HG02852 (cell line): ENCODE measurements at regions not wholly inside any gene's neighbourhood (a gene's known extent, or its start where the extent isn't known, plus 50 kb on each side); places are given as distances from the start of the nearest gene placed in this dataset.
"Not testable (repeated sequence)": the region's sequence is repeated elsewhere in the genome, so short reads cannot be mapped to it uniquely, and the experiment has no call there.

Experiments used
- ATAC-seq: cut with Tn5 transposase; IDR thresholded peaks from one replicate; pipeline ENCODE4 v1.9.1; 2021; ENCODE audit warnings: mild to moderate bottlenecking, moderate library complexity; ENCODE audit not compliant: unreplicated experiment

- no peak for ATAC-seq
Measured at GRCh38 chr4:169898095-169898494, 128.1 kb downstream of the MFAP3L start.

GRCh38 chr4:169894767-169895166, 131.4 kb downstream of the MFAP3L start:
- ATAC-seq, result not testable (repeated sequence)

GRCh38 chr4:169885893-169886292, 128.1 kb upstream of the HPF1 start:
- no peak for ATAC-seq

GRCh38 chr4:169881769-169882168, 124.0 kb upstream of the HPF1 start:
- no peak for ATAC-seq

- ATAC-seq, result no peak
Measured at GRCh38 chr4:169870507-169870906, 112.8 kb upstream of the HPF1 start.

GRCh38 chr4:169869490-169869889, 111.7 kb upstream of the HPF1 start:
- no peak for ATAC-seq

GRCh38 chr4:169861593-169861992, 103.8 kb upstream of the HPF1 start:
- no peak for ATAC-seq

GRCh38 chr4:169859366-169860216, 101.8 kb upstream of the HPF1 start:
- ATAC-seq, result no peak

- no peak for ATAC-seq
Measured at GRCh38 chr4:169854090-169854489, 96.3 kb upstream of the HPF1 start.

GRCh38 chr4:169852481-169852880, 94.7 kb upstream of the HPF1 start:
- no peak for ATAC-seq

GRCh38 chr4:169851750-169852149, 94.0 kb upstream of the HPF1 start:
- ATAC-seq, result no peak

GRCh38 chr4:169849456-169849855, 91.7 kb upstream of the HPF1 start:
- ATAC-seq, result no peak

- ATAC-seq, result no peak
Measured at GRCh38 chr4:169848018-169848417, 90.3 kb upstream of the HPF1 start.

- no peak for ATAC-seq
Measured at GRCh38 chr4:169847171-169847570, 89.4 kb upstream of the HPF1 start.

- no peak for ATAC-seq
Measured at GRCh38 chr4:169846396-169846795, 88.7 kb upstream of the HPF1 start.

GRCh38 chr4:169841776-169842175, 84.0 kb upstream of the HPF1 start:
- ATAC-seq, result no peak

- ATAC-seq, result no peak
Measured at GRCh38 chr4:169840554-169840953, 82.8 kb upstream of the HPF1 start.

- not testable (repeated sequence) for ATAC-seq
Measured at GRCh38 chr4:169828329-169828728, 70.6 kb upstream of the HPF1 start.

- ATAC-seq, result peak; percentile 57
Measured at GRCh38 chr4:169826634-169827187, 69.0 kb upstream of the HPF1 start.

GRCh38 chr4:169823685-169824084, 65.9 kb upstream of the HPF1 start:
- ATAC-seq, result no peak

GRCh38 chr4:169821402-169821801, 63.7 kb upstream of the HPF1 start:
- no peak for ATAC-seq

GRCh38 chr4:169818063-169818679, 60.4 kb upstream of the HPF1 start:
- ATAC-seq, result peak; percentile 71
